Esophagus squamous epithelium (tissue), 5 donors: ENCODE measurements at regions not wholly inside any gene's neighbourhood (a gene's known extent, or its start where the extent isn't known, plus 50 kb on each side); places are given as distances from the start of the nearest gene placed in this dataset.

Experiments
- DNase-seq: peaks from one replicate; lab custom pipeline; 2025; lab: John Stamatoyannopoulos, UW
- H3K27ac ChIP-seq, 4 donors: fragments of 200-600 bp; sonication (generic); one replicate each; pipeline ENCODE4 v1.5.1; 2016 to 2019; ENCODE audit warnings: mild to moderate bottlenecking in 1 of 4
- H3K27me3 ChIP-seq, 4 donors: fragments of 200-600 bp; sonication (generic); 1 replicate in 3 of 4; 2 replicates in 1 of 4; pipeline versions ENCODE4 v1.5.1 to v1.6.0; 2017 to 2021; ENCODE audit warnings: antibody characterized with exemption in 1 of 4
- H3K36me3 ChIP-seq, 3 donors: fragments of 200-600 bp; sonication (generic); one replicate each; pipeline ENCODE4 v1.5.1; 2016 to 2019
- H3K4me1 ChIP-seq, 3 donors: fragments of 200-600 bp; sonication (generic); one replicate each; pipeline ENCODE4 v1.5.1; 2017 to 2019
- H3K4me3 ChIP-seq, 4 donors: fragments of 200-600 bp; sonication (generic); 1 replicate in 3 of 4; 2 replicates in 1 of 4; pipeline ENCODE4 v1.5.1; 2016 to 2019; ENCODE audit warnings: mild to moderate bottlenecking in 2 of 4, moderate library complexity in 1 of 4
- H3K9me3 ChIP-seq, 3 donors: fragments of 200-600 bp; sonication (generic); one replicate each; pipeline ENCODE4 v1.5.1; 2016 to 2019
- POLR2A ChIP-seq, 4 donors: fragments of 450-650 bp; IDR thresholded peaks; one replicate each; pipeline ENCODE4 v1.6.1; 2017; ENCODE audit warnings: antibody characterized with exemption in 4 of 4, mild to moderate bottlenecking in 4 of 4, moderate library complexity in 3 of 4
- WGBS, 2 donors: methylation state at CpG; one replicate each; pipeline ENCODE4 v1.1.5; 2018; 5-methylcytosine and 5-hydroxymethylcytosine counted together
- intact Hi-C: fragments of 100-400 bp; cut with DNase I; formaldehyde crosslinking; loops from one replicate; pipeline ENCODE4 v1.15.0; 2022
- TF ChIP-seq, protein P1 (sequence below), 6 experiments: fragments of 450-650 bp in 4 of 6; fragments of 200-600 bp in 2 of 6; sonication (generic) in 2 of 6; IDR thresholded peaks; one replicate each; pipeline ENCODE4 v1.5.1; 2016 to 2019; ENCODE audit warnings: antibody characterized with exemption in 6 of 6, mild to moderate bottlenecking in 4 of 6, moderate library complexity in 4 of 6
- donor health status: DM: yes; HTN: yes; CAD: no.

DNA sequence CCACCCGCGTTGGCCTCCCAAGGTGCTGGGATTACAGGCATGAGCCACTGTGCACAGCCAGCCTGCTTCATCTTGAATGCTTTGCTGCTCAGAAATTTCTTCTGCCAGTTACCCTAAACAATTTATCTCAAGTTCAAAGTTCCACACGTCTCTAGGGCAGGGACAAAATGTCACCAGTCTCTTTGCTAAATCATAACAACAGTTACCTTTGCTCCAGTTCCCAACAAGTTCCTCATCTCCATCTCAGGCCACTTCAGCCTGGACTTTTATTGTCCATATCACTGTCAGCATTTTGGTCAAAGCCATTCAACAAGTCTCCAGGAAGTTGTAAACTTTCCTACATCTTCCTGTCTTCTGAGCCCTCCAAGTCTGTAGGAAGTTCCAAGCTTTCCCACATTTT is 159.5 kb upstream of the DYRK2 start:
- no peaks in the 10 kb centered on the region for H3K36me3 ChIP-seq
- intact Hi-C loops, result no loop called here
- H3K4me3 ChIP-seq, result no peak overlapping the region
- H3K9me3 ChIP-seq, result peaks cover 0 to 27% (median 7%) of the 10 kb centered on the region in 3 donors
- H3K27ac ChIP-seq, result no peak overlapping the region
- DNase-seq, result no peak
- H3K27me3 ChIP-seq, result peaks cover 0 to 4% (median 0%) of the 10 kb centered on the region in 4 donors
- TF ChIP-seq POLR2A (IDR thresholded peaks at IDR 0.05), result no peak
- TF ChIP-seq, protein P1, sequence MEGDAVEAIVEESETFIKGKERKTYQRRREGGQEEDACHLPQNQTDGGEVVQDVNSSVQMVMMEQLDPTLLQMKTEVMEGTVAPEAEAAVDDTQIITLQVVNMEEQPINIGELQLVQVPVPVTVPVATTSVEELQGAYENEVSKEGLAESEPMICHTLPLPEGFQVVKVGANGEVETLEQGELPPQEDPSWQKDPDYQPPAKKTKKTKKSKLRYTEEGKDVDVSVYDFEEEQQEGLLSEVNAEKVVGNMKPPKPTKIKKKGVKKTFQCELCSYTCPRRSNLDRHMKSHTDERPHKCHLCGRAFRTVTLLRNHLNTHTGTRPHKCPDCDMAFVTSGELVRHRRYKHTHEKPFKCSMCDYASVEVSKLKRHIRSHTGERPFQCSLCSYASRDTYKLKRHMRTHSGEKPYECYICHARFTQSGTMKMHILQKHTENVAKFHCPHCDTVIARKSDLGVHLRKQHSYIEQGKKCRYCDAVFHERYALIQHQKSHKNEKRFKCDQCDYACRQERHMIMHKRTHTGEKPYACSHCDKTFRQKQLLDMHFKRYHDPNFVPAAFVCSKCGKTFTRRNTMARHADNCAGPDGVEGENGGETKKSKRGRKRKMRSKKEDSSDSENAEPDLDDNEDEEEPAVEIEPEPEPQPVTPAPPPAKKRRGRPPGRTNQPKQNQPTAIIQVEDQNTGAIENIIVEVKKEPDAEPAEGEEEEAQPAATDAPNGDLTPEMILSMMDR (IDR thresholded peaks at IDR 0.05), result no peak
- peaks cover 4 to 18% (median 9%) of the 10 kb centered on the region in 3 donors for H3K4me1 ChIP-seq
- 82 to 93% methylated on average over 3 of the region's 3 CpGs for WGBS, 2 donors

DNA sequence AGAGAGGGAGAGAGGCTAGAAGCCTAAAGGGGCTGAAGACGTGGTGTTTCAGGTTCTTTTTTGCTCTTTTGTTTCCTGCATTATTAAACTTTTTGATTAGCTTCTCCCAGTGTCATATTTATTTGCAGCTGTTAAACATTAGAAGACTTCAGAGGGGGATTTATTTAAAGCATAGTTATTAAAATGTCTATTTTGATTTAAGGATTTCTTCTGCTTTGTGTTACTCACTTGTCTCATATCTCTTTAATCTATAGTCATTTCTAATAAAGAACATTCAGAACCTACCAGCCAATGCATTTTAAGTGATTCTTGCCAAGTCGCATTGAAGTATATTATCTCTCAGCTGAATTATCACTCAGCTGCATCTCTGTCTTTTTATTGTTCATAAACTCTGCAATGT is 152.0 kb upstream of the DYRK2 start:
- Histone ChIP-seq H3K4me1 (no peaks in the 10 kb centered on the region), H3K27ac (no peak overlapping the region), H3K4me3 (no peak overlapping the region), H3K9me3 (peaks cover 0 to 7% (median 4%) of the 10 kb centered on the region in 3 donors), H3K27me3 (no peaks in the 10 kb centered on the region), H3K36me3 (no peaks in the 10 kb centered on the region)
- 51 to 57% methylated on average over 2 of the region's 2 CpGs for WGBS, 2 donors
- no peak for TF ChIP-seq POLR2A (IDR thresholded peaks at IDR 0.05)
- TF ChIP-seq, protein P1 (IDR thresholded peaks at IDR 0.05), result no peak
- DNase-seq, result no peak
- intact Hi-C loops, result no loop called here

DNA sequence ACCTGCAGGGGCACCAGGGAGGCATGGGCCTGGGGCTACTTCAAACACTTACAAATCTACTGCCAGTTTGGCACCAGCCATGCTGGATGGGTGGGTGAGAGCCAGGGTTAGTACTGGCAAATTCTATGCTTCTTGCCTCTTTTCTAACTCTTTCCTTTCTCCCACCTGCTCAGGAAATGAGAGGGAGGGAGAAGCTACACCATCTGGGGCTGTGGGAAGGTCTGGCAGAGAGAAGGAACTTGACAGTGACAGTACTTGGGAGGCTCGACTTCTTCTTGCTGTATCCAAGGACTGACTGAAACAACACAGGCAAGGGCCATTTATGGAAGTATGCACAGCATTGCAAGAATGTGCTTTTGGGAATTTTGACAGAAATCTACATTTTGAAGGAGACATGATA is 149.6 kb upstream of the DYRK2 start:
- no peak overlapping the region for H3K27ac ChIP-seq
- no peaks in the 10 kb centered on the region for H3K4me1 ChIP-seq
- H3K27me3 ChIP-seq, result no peaks in the 10 kb centered on the region
- intact Hi-C loops, result no loop called here
- no peak for TF ChIP-seq POLR2A (IDR thresholded peaks at IDR 0.05)
- TF ChIP-seq, protein P1 (IDR thresholded peaks at IDR 0.05), result no peak
- WGBS, 2 donors, result 50 to 60% methylated on average over 1 of the region's 1 CpG
- H3K9me3 ChIP-seq, result no peaks in the 10 kb centered on the region
- H3K36me3 ChIP-seq, result no peaks in the 10 kb centered on the region
- no peak overlapping the region for H3K4me3 ChIP-seq
- no peak for DNase-seq

DNA sequence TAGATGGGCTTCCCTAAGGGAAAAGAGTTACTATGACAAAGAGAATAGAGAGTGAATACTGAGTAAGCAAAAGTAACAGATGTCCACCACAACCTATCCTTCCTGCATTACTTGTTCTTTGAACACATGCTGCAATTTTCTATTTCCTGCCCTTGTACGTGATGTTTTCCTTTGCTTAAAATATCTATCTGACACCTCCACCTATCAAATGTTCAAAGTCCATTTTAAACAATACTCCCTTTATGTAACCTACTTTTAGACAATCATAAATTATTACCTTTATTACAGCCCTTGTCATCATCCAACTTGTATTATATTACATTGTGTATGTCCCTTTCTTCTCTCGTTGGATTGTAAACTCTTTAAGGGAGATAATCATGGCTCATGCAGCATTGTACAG is 147.2 kb upstream of the DYRK2 start:
- H3K36me3 ChIP-seq, result no peaks in the 10 kb centered on the region
- TF ChIP-seq, protein P1 (IDR thresholded peaks at IDR 0.05), result no peak
- TF ChIP-seq POLR2A (IDR thresholded peaks at IDR 0.05), result no peak
- H3K4me1 ChIP-seq, result no peaks in the 10 kb centered on the region
- no peaks in the 10 kb centered on the region for H3K27me3 ChIP-seq
- no peak for DNase-seq
- H3K9me3 ChIP-seq, result no peaks in the 10 kb centered on the region
- no peak overlapping the region for H3K27ac ChIP-seq
- no peak overlapping the region for H3K4me3 ChIP-seq
- 32 to 44% methylated on average over 2 of the region's 2 CpGs for WGBS, 2 donors
- intact Hi-C loops, result no loop called here

DNA sequence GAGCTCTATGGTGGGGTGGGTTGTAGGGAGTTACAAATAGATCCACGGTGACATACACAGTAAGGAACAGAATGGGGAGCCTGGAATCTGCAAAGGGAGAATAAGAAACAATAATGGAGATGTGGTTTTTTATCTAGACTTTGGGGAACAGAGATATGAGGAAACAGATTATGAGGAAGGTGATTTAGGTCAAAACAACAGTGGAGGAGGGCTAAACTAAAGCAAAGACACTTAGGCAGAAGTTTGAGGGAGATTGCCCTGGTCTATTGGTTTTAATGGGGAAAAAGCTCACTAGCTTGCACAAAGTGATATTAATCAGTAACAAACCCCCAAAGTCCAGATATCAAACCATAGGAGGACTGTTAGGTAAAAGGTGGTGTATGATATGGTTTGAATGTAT is 144.5 kb upstream of the DYRK2 start:
- Histone ChIP-seq H3K9me3 (no peaks in the 10 kb centered on the region), H3K27me3 (no peaks in the 10 kb centered on the region), H3K4me1 (no peaks in the 10 kb centered on the region), H3K36me3 (no peaks in the 10 kb centered on the region), H3K27ac (no peak overlapping the region), H3K4me3 (no peak overlapping the region)
- no peak for TF ChIP-seq POLR2A (IDR thresholded peaks at IDR 0.05)
- TF ChIP-seq, protein P1 (IDR thresholded peaks at IDR 0.05), result no peak
- 60 to 82% methylated on average over 1 of the region's 1 CpG for WGBS, 2 donors
- intact Hi-C loops, result no loop called here
- DNase-seq, result no peak
